A673 (cell line): ENCODE measurements at regions not wholly inside any gene's neighbourhood (a gene's known extent, or its start where the extent isn't known, plus 50 kb on each side); places are given as distances from the start of the nearest gene placed in this dataset.

Experiments used
- BruUV-seq: library from RNA; stranded (reverse); fragments of 400-500 nt; replicated peaks from 2 replicates; lab custom pipeline; 2021; lab: Mats Ljungman, UMichigan
- CTCF ChIA-PET: fragments of 300-600 bp; sonication (Branson Sonifier 250); formaldehyde crosslinking; loops from one replicate; lab custom pipeline; 2022; ENCODE audit warnings: antibody characterized with exemption; lab: Charles Lee
- POLR2A ChIA-PET: fragments of 300-600 bp; sonication (Branson Sonifier 250); formaldehyde crosslinking; loops from one replicate; lab custom pipeline; 2022; ENCODE audit warnings: antibody characterized with exemption; ENCODE audit not compliant: low non-redundant PET; lab: Charles Lee
- DNase-seq: peaks from one replicate; pipeline ENCODE4 v3.0.0-alpha.2; 2015; ENCODE audit warnings: low spot score
- H3K27ac ChIP-seq: fragments of 200-600 bp; sonication (generic); 2 replicates; pipeline ENCODE4 v1.5.1; 2016; ENCODE audit warnings: mixed run types, low read depth, mild to moderate bottlenecking, mixed read lengths, antibody characterized with exemption, low read length; ENCODE audit not compliant: poor library complexity, severe bottlenecking
- H3K27me3 ChIP-seq: fragments of 200-600 bp; sonication (generic); replicated peaks from 2 replicates; pipeline ENCODE4 v1.6.1; 2017; ENCODE audit warnings: mixed run types, low read depth, mild to moderate bottlenecking, mixed read lengths, antibody characterized with exemption, low read length; ENCODE audit not compliant: insufficient read depth, poor library complexity
- H3K36me3 ChIP-seq: fragments of 200-600 bp; sonication (generic); 2 replicates; pipeline ENCODE4 v1.6.1; 2016; ENCODE audit warnings: mixed run types, mild to moderate bottlenecking, mixed read lengths, antibody characterized with exemption, low read length; ENCODE audit not compliant: insufficient read depth, poor library complexity, severe bottlenecking
- H3K4me1 ChIP-seq: fragments of 200-600 bp; sonication (generic); 2 replicates; pipeline ENCODE4 v1.6.1; 2017; ENCODE audit warnings: mixed run types, mild to moderate bottlenecking, mixed read lengths, antibody characterized with exemption, low read length; ENCODE audit not compliant: insufficient read depth, poor library complexity, severe bottlenecking
- H3K4me3 ChIP-seq: fragments of 200-600 bp; sonication (generic); 2 replicates; pipeline ENCODE4 v1.5.1; 2016; ENCODE audit warnings: low read depth, mixed run types, mild to moderate bottlenecking, mixed read lengths, low read length; ENCODE audit not compliant: poor library complexity, severe bottlenecking
- H3K9me3 ChIP-seq: fragments of 200-600 bp; sonication (generic); 2 replicates; pipeline ENCODE4 v1.6.1; 2016; ENCODE audit warnings: mixed run types, low read depth, mild to moderate bottlenecking, mixed read lengths, antibody characterized with exemption, low read length; ENCODE audit not compliant: poor library complexity, severe bottlenecking
- EZH2 ChIP-seq: fragments of 200-600 bp; sonication (generic); IDR thresholded peaks from 2 replicates; pipeline ENCODE4 v1.6.1; 2017; ENCODE audit warnings: borderline replicate concordance, low read depth, mild to moderate bottlenecking, mixed read lengths, antibody characterized with exemption, low read length; ENCODE audit not compliant: poor library complexity, severe bottlenecking
- intact Hi-C: fragments of 100-400 bp; cut with micrococcal nuclease; formaldehyde crosslinking; loops from one replicate; pipeline ENCODE4 v1.10.0; 2022; ENCODE audit not compliant: unreplicated experiment
- TF ChIP-seq, protein P1 (sequence below): fragments of 300-800, 200-600 bp; sonication (generic); conservative IDR thresholded peaks from 2 replicates; pipeline ENCODE4 v1.5.1; 2017; ENCODE audit warnings: low read depth, mild to moderate bottlenecking, antibody characterized with exemption, low read length, moderate library complexity, mixed read lengths

- POLR2A ChIA-PET, result no interaction called here
- no peaks in the 10 kb centered on the region for H3K27me3 ChIP-seq
- intact Hi-C loops, result no loop called here
- BruUV-seq, result no TSS peak
- no peak overlapping the region for H3K4me3 ChIP-seq
- no peaks in the 10 kb centered on the region for H3K4me1 ChIP-seq
- DNase-seq, result no peak
- no peak overlapping the region for H3K27ac ChIP-seq
- CTCF ChIA-PET, result no interaction called here
- H3K9me3 ChIP-seq, result no peaks in the 10 kb centered on the region
- no peaks in the 10 kb centered on the region for H3K36me3 ChIP-seq
- TF ChIP-seq EZH2, result no peak
- TF ChIP-seq, protein P1, sequence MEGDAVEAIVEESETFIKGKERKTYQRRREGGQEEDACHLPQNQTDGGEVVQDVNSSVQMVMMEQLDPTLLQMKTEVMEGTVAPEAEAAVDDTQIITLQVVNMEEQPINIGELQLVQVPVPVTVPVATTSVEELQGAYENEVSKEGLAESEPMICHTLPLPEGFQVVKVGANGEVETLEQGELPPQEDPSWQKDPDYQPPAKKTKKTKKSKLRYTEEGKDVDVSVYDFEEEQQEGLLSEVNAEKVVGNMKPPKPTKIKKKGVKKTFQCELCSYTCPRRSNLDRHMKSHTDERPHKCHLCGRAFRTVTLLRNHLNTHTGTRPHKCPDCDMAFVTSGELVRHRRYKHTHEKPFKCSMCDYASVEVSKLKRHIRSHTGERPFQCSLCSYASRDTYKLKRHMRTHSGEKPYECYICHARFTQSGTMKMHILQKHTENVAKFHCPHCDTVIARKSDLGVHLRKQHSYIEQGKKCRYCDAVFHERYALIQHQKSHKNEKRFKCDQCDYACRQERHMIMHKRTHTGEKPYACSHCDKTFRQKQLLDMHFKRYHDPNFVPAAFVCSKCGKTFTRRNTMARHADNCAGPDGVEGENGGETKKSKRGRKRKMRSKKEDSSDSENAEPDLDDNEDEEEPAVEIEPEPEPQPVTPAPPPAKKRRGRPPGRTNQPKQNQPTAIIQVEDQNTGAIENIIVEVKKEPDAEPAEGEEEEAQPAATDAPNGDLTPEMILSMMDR, result no peak
These were observed 71.4 kb upstream of the CLDN10 start for GRCh38 chr13:95480791-95481780.

DNA sequence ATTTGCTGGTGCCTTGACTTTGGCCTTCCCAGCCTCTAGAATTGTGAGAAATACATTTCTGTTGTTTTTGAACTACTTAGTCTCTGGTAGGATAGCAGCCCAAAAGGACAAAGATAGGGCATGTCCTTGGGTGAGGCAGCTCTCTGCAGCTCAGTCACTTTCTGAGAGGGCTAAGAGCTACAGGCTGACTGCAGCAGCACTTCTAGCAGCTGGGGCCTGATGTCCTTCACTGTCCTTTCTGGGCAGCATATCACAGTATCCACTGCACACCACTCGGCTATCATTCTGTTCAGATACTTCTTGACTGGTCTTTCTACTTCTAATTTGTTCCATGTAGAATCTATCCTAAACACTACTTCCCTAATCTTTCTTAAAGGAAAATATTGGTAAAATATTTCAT, 68.5 kb upstream of the CLDN10 start:
- Histone ChIP-seq H3K4me3 (no peak overlapping the region), H3K9me3 (no peaks in the 10 kb centered on the region), H3K4me1 (no peaks in the 10 kb centered on the region), H3K27me3 (no peaks in the 10 kb centered on the region), H3K36me3 (no peaks in the 10 kb centered on the region), H3K27ac (no peak overlapping the region)
- POLR2A ChIA-PET, result no interaction called here
- CTCF ChIA-PET, result no interaction called here
- DNase-seq, result no peak
- TF ChIP-seq EZH2, result no peak
- TF ChIP-seq, protein P1, result no peak
- no TSS peak for BruUV-seq
- intact Hi-C loops, result no loop called here

DNA sequence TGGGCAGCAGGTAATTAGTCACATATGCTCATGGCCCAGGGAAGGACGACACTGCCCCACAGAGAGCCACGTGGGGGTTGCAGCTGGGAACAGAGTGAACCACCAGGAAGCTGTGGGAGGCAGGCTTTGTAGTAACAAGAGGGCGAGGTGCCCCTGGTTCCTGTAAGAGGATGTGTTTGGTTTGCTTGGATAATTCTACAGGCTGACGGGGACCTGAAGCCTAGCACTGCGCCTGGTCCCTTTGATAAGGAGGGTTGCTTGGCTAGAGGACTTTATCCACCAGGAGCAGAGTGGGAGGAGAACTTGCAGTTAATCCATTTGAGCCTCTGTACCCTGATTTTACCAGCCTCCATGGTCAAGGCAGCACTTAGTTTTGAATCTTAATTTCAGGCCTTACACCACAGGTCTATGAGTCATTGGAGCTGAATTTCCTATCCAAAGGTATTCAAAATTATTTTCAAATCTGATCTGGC, 67.4 kb upstream of the CLDN10 start:
- Histone ChIP-seq H3K4me1 (no peaks in the 10 kb centered on the region), H3K27me3 (no peaks in the 10 kb centered on the region), H3K27ac (no peak overlapping the region), H3K9me3 (no peaks in the 10 kb centered on the region), H3K36me3 (no peaks in the 10 kb centered on the region), H3K4me3 (no peak overlapping the region)
- ChIA-PET CTCF (interaction anchor here (0.6 kb wide), 1 partner anchor 794 kb away, joined by 4 read pairs; no protein-coding TSS in a partner anchor), POLR2A (no interaction called here)
- no TSS peak for BruUV-seq
- TF ChIP-seq, protein P1, result peak; percentile 24; the same call in 1 of the 2 replicates
- no peak for TF ChIP-seq EZH2
- intact Hi-C loops, result no loop called here
- peak; percentile 49 for DNase-seq
